22Rv1 (cell line): ENCODE measurements at regions not wholly inside any gene's neighbourhood (a gene's known extent, or its start where the extent isn't known, plus 50 kb on each side); places are given as distances from the start of the nearest gene placed in this dataset.

Experiments used
- H3K27ac ChIP-seq: fragments of 450-650 bp; 2 replicates; pipeline ENCODE4 v1.5.1; 2017
- CTCF ChIP-seq: fragments of 450-650 bp; IDR thresholded peaks from 2 replicates; pipeline ENCODE4 v1.5.1; 2017; ENCODE audit warnings: mild to moderate bottlenecking
- ZFX ChIP-seq: fragments of 450-650 bp; IDR thresholded peaks from 2 replicates; pipeline ENCODE4 v1.6.1; 2017; ENCODE audit warnings: antibody characterized with exemption, borderline replicate concordance

- TF ChIP-seq ZFX (no peak), CTCF (no peak)
- H3K27ac ChIP-seq: no peak overlapping the region
Observed at GRCh38 chr13:83019986-83020385, 862.3 kb downstream of the SLITRK1 start.

GRCh38 chr13:83009987-83010386, 872.3 kb downstream of the SLITRK1 start:
- TF ChIP-seq CTCF (no peak), ZFX (no peak)
- no peak overlapping the region for H3K27ac ChIP-seq

- TF ChIP-seq CTCF (no peak), ZFX (no peak)
- no peak overlapping the region for H3K27ac ChIP-seq
Observed at GRCh38 chr13:83008212-83008929, 873.9 kb downstream of the SLITRK1 start.

- no peak for TF ChIP-seq ZFX
- TF ChIP-seq CTCF: no peak
- no peak overlapping the region for H3K27ac ChIP-seq
Observed at GRCh38 chr13:83007226-83007625, 875.0 kb downstream of the SLITRK1 start.

GRCh38 chr13:83003185-83003584, 879.1 kb downstream of the SLITRK1 start:
- no peak overlapping the region for H3K27ac ChIP-seq
- TF ChIP-seq CTCF (no peak), ZFX (no peak)

- no peak for TF ChIP-seq ZFX
- no peak for TF ChIP-seq CTCF
Observed at GRCh38 chr13:82993417-82993816, 888.9 kb downstream of the SLITRK1 start.

GRCh38 chr13:82976499-82976898, 905.8 kb downstream of the SLITRK1 start:
- TF ChIP-seq ZFX (no peak), CTCF (peak; percentile 11; the same call in 1 of the 2 replicates)
- H3K27ac ChIP-seq: no peak overlapping the region

More at GRCh38 chr13:82993417-82993816, 888.9 kb downstream of the SLITRK1 start:
- no peak overlapping the region for H3K27ac ChIP-seq
